Coronary artery (tissue), 2 donors: ENCODE measurements at regions not wholly inside any gene's neighbourhood (a gene's known extent, or its start where the extent isn't known, plus 50 kb on each side); places are given as distances from the start of the nearest gene placed in this dataset.

ENCODE experiments used
- DNase-seq: peaks from one replicate; pipeline ENCODE4 v3.0.0-alpha.2; 2017; ENCODE audit warnings: low spot score
- H3K27ac ChIP-seq, 2 donors: fragments of 200-600 bp; sonication (generic); one replicate each; pipeline ENCODE4 v1.5.1; 2016 to 2019
- H3K4me3 ChIP-seq: fragments of 200-600 bp; sonication (generic); 2 replicates; pipeline ENCODE4 v1.5.1; 2016; ENCODE audit warnings: mild to moderate bottlenecking, moderate library complexity
- TF ChIP-seq, protein P1 (sequence below): fragments of 200-600 bp; sonication (generic); IDR thresholded peaks from one replicate; pipeline ENCODE4 v1.5.1; 2019; ENCODE audit warnings: antibody characterized with exemption

DNA sequence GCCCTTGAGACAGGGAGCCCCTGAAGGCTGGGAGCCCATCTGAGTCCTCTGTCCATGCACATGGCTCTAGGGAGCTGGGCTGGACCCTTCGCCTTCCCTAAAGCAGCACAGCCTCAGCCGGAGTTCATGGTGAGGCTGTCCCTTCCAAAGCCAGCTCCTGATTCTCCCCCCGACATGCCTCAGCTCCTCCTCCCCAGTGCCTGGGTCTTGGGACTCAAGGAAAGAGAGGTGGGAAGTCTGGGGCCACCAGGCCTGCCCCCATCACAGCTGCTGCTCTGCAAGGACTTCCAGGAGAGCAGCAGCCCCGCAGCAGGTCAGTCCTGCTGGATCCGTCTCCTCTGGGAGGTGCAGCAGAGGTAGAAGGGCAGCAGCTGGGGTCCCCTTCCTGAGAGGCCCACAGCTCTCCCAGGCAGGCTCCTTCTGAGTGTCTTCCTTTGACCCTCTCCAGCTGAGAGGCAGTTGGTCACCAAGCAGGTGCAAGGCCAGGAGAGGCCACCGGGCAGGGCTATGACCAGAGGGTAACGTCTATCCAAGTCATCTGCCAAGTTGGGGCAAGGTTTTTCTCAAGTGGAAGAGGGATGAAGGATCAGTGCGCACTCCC is 90.5 kb downstream of the ADRA2C start:
- Histone ChIP-seq H3K27ac (no peak overlapping the region), H3K4me3 (no peak overlapping the region)
- TF ChIP-seq, protein P1, sequence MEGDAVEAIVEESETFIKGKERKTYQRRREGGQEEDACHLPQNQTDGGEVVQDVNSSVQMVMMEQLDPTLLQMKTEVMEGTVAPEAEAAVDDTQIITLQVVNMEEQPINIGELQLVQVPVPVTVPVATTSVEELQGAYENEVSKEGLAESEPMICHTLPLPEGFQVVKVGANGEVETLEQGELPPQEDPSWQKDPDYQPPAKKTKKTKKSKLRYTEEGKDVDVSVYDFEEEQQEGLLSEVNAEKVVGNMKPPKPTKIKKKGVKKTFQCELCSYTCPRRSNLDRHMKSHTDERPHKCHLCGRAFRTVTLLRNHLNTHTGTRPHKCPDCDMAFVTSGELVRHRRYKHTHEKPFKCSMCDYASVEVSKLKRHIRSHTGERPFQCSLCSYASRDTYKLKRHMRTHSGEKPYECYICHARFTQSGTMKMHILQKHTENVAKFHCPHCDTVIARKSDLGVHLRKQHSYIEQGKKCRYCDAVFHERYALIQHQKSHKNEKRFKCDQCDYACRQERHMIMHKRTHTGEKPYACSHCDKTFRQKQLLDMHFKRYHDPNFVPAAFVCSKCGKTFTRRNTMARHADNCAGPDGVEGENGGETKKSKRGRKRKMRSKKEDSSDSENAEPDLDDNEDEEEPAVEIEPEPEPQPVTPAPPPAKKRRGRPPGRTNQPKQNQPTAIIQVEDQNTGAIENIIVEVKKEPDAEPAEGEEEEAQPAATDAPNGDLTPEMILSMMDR: no peak
- DNase-seq: no peak

DNA sequence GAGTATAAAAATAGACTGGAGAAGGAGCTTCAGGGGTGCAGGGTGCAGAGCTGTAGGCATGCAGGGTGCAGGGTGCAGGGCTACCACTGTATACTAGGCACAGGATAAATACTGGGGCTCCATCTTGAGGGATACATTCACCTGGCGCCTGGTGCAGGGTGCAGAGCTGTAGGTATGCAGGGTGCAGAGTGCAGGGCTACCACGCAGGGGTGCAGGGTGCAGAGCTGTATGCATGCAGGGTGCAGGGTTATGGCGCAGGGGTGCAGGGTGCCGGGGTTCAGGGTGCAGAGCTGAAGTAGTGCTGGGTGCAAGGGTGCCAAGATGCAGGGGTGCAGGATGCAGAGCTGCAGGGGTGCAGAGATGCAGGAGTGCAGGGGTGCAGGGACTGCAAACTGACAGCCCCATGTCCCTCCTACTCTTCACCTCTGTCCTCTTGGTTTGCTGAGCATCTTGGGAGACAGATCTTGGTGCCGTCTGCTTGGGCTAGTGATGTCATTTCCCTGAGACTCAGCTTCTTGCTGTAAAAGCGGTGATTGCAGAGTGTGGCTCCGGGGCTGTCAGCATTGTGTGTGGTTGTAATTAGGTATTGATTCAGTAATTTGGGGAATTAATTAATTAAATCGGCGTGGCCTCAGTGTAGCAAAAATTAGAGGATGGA is 91.2 kb downstream of the ADRA2C start:
- no peak for DNase-seq
- TF ChIP-seq, protein P1: no peak
- H3K27ac ChIP-seq: no peak overlapping the region
- H3K4me3 ChIP-seq: no peak overlapping the region

DNA sequence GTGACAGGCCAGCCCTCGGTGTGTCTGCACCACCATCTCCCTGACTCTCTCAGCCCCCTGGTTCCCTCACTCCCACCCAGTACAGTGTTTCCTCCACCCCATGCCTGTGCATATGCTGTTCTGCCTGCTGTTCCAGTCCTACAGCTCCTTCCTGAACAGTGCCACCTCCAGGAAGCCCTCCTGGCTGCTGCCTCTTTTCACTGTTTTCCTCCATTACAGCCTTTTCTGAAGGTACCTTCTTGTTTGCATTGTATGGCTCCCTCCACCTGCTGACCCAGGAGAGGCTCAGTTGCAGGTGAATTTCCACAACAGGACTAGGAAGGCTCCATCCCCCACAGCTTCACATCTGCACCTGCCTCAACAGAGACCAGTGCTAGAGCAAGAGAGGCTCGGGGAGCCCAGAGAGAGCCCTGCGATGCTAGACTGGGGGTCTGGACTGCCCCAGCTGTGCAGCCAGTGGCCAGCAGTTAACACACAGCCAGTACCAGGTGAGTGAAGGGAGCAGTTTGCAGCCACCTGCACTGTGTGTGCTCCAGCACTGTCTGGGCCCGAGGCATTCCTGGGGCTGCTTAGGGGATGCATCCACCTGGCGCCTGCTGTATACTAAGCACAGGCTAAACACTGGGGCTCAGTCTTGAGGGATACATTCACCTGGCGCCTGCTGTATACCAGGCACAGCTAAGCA is 92.0 kb downstream of the ADRA2C start:
- DNase-seq: no peak
- TF ChIP-seq, protein P1: no peak

DNA sequence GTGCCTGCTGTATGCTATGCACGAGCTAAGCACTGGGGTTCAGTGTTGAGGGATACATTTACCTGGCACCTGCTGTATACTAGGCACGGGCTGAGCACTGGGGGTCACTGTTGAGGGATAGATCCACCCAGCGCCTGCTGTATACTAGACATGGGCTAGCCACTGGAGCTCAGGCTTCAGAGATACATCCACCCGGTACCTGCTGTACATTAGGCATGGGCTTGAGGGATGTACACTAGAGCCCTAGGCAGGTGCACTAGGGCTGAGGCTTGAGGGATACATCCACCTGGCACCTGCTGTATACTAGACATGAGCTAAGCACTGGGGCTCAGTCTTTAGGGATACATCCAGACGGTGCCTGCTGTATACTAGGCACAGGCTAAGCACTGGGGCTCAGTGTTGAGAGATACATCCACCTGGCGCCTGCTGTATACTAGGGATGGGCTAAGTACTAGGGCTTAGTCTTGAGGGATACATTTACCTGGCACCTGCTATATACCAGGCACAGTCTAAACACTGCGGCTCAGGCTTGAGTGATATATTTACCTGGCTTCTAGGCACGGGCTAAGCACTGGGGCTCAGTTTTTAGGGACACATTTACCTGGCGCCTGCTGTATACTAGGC is 92.7 kb downstream of the ADRA2C start:
- no peak overlapping the region for H3K4me3 ChIP-seq
- H3K27ac ChIP-seq: no peak overlapping the region
- no peak for DNase-seq
- TF ChIP-seq, protein P1: no peak

More for the DNA sequence above, 92.0 kb downstream of the ADRA2C start:
- H3K27ac ChIP-seq: no peak overlapping the region
- H3K4me3 ChIP-seq: no peak overlapping the region

DNA sequence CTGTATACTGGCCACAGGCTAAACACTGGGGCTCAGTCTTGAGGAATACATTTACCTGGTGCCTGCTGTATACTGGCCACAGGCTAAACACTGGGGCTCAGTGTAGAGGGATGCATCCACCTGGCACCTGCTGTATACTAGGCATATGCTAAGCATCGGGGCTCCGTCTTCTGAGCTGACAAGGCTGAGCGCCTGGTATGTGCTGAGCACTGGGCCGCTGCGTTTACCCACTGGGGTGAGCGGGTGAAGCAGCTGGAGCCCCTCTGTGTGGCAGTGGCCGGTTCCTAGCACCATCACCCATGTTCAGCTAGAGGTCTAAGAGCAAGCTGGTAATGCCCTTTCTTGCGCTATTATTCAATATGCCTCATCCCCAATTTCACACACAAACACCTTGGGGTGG is 93.4 kb downstream of the ADRA2C start:
- TF ChIP-seq, protein P1: no peak
- no peak overlapping the region for H3K27ac ChIP-seq
- DNase-seq: no peak
- H3K4me3 ChIP-seq: no peak overlapping the region

DNA sequence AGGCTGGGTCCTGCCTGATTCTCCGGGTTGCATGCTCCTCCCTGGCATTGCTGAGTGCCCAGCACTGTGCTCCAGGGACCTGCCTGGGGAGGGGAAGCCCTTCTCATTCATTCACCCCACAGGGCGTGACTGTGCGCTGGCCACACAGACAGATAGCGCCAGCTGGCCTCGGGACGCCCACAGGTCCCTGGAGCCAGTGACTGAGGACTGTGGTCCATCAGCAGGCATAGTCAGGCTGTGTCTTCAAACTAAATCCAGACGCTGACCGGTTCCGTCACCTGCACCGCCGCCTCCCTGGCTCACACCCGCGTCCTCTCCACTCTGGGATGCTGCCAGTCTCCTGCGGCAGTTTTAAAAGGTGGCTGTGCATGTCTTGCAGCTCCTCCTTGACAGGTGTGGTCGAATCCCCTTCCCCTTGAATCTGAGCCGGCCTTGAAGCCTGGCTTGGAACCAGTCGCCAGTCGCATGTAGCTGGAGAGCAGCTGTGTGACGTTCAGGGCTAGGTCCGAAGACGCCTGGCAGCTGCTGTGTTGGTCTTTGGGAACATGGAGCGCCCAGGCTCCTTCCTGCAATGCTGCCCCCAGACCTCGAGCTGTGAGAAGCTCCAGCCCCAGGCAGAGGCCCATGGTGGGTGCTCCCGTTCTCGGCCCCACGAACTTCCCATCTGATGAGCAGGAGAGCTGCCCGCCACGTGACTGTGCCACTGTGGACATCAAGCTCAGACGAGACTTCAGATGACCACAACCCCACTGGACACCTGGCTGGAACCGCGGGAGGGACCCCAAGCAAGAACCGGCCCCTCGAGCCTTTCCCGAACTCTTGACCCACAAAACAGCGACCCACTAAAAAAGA is 94.1 kb downstream of the ADRA2C start:
- no peak overlapping the region for H3K27ac ChIP-seq
- DNase-seq: no peak
- TF ChIP-seq, protein P1: no peak
- no peak overlapping the region for H3K4me3 ChIP-seq
